Endodermal cell (in vitro differentiated cells): ENCODE measurements at regions not wholly inside any gene's neighbourhood (a gene's known extent, or its start where the extent isn't known, plus 50 kb on each side); places are given as distances from the start of the nearest gene placed in this dataset.

Experiments
- DNase-seq: peaks from one replicate; pipeline ENCODE4 v3.0.0-alpha.2; 2017
- H3K27ac ChIP-seq: 2 replicates; pipeline ENCODE4 v1.5.1; 2013; ENCODE audit warnings: mild to moderate bottlenecking, low read depth, low read length, moderate library complexity
- H3K27me3 ChIP-seq: 2 replicates; pipeline ENCODE4 v1.6.1; 2013; ENCODE audit warnings: mild to moderate bottlenecking, low read length, moderate library complexity; ENCODE audit not compliant: insufficient read depth, control insufficient read depth, poor library complexity, severe bottlenecking
- H3K36me3 ChIP-seq: 2 replicates; pipeline ENCODE4 v1.7.0; 2013; ENCODE audit warnings: mild to moderate bottlenecking, low read length, moderate library complexity; ENCODE audit not compliant: control insufficient read depth, insufficient read depth
- H3K4me1 ChIP-seq: one replicate; pipeline ENCODE4 v1.7.0; 2013; ENCODE audit warnings: low read length; ENCODE audit not compliant: control insufficient read depth, insufficient read depth
- H3K4me3 ChIP-seq: 2 replicates; pipeline ENCODE4 v1.5.1; 2013; ENCODE audit warnings: mild to moderate bottlenecking, low read length, moderate library complexity
- H3K9ac ChIP-seq: 2 replicates; pipeline ENCODE4 v1.6.1; 2013; ENCODE audit warnings: mild to moderate bottlenecking, low read length, moderate library complexity; ENCODE audit not compliant: poor library complexity, severe bottlenecking; ENCODE audit errors: extremely low read depth
- H3K9me3 ChIP-seq: 2 replicates; pipeline ENCODE4 v1.6.1; 2013; ENCODE audit warnings: mild to moderate bottlenecking, low read length, moderate library complexity; ENCODE audit not compliant: control insufficient read depth
- H3K27ac Mint-ChIP-seq: 2 replicates; pipeline ENCODE4 v1.8.0; 2020; ENCODE audit warnings: mixed read lengths
- H3K27me3 Mint-ChIP-seq: 2 replicates; pipeline ENCODE4 v1.8.0; 2021; ENCODE audit warnings: mild to moderate bottlenecking, mixed read lengths; ENCODE audit not compliant: insufficient read depth
- H3K36me3 Mint-ChIP-seq: 2 replicates; pipeline ENCODE4 v1.8.0; 2020; ENCODE audit warnings: low read depth, mixed read lengths
- H3K4me1 Mint-ChIP-seq: 2 replicates; pipeline ENCODE4 v1.8.0; 2020; ENCODE audit warnings: mixed read lengths
- H3K4me3 Mint-ChIP-seq: 2 replicates; pipeline ENCODE4 v1.8.0; 2020; ENCODE audit warnings: mild to moderate bottlenecking, moderate library complexity, mixed read lengths
- H3K9me3 Mint-ChIP-seq: 2 replicates; pipeline ENCODE4 v1.8.0; 2020; ENCODE audit warnings: mild to moderate bottlenecking, mixed read lengths
- WGBS, 2 experiments: methylation state at CpG; one replicate each; pipeline versions ENCODE4 v1.1.5 to v1.1.7; 2013; ENCODE audit warnings: missing lambda C conversion rate in 2 of 2, mixed read lengths in 1 of 2; ENCODE audit not compliant: insufficient coverage in 1 of 2, insufficient read length in 1 of 2; 5-methylcytosine and 5-hydroxymethylcytosine counted together
- TF ChIP-seq, protein P1 (sequence below): fragments of 200-600 bp; sonication (generic); conservative IDR thresholded peaks from 2 replicates; pipeline ENCODE4 v1.5.0; 2021; ENCODE audit warnings: antibody characterized with exemption, mild to moderate bottlenecking

- H3K27ac Mint-ChIP-seq, result no peak overlapping the region
- Histone ChIP-seq H3K27me3 (peaks cover 9% of the 10 kb centered on the region), H3K36me3 (no peaks in the 10 kb centered on the region), H3K27ac (no peak overlapping the region), H3K9ac (no peak overlapping the region), H3K4me1 (no peaks in the 10 kb centered on the region), H3K4me3 (no peak overlapping the region), H3K9me3 (peaks cover 6% of the 10 kb centered on the region)
- 82 to 89% methylated on average over 13 to 18 of the region's 18 CpGs for WGBS, 2 experiments
- H3K27me3 Mint-ChIP-seq, result peaks cover 5% of the 10 kb centered on the region
- no peak overlapping the region for H3K4me3 Mint-ChIP-seq
- H3K4me1 Mint-ChIP-seq, result peaks cover 19% of the 10 kb centered on the region
- DNase-seq, result no peak
- peaks cover 3% of the 10 kb centered on the region for H3K9me3 Mint-ChIP-seq
- TF ChIP-seq, protein P1, sequence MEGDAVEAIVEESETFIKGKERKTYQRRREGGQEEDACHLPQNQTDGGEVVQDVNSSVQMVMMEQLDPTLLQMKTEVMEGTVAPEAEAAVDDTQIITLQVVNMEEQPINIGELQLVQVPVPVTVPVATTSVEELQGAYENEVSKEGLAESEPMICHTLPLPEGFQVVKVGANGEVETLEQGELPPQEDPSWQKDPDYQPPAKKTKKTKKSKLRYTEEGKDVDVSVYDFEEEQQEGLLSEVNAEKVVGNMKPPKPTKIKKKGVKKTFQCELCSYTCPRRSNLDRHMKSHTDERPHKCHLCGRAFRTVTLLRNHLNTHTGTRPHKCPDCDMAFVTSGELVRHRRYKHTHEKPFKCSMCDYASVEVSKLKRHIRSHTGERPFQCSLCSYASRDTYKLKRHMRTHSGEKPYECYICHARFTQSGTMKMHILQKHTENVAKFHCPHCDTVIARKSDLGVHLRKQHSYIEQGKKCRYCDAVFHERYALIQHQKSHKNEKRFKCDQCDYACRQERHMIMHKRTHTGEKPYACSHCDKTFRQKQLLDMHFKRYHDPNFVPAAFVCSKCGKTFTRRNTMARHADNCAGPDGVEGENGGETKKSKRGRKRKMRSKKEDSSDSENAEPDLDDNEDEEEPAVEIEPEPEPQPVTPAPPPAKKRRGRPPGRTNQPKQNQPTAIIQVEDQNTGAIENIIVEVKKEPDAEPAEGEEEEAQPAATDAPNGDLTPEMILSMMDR, result no peak
- no peaks in the 10 kb centered on the region for H3K36me3 Mint-ChIP-seq
These were observed 254.7 kb upstream of the TBX3 start for GRCh38 chr12:114938487-114939210.

DNA sequence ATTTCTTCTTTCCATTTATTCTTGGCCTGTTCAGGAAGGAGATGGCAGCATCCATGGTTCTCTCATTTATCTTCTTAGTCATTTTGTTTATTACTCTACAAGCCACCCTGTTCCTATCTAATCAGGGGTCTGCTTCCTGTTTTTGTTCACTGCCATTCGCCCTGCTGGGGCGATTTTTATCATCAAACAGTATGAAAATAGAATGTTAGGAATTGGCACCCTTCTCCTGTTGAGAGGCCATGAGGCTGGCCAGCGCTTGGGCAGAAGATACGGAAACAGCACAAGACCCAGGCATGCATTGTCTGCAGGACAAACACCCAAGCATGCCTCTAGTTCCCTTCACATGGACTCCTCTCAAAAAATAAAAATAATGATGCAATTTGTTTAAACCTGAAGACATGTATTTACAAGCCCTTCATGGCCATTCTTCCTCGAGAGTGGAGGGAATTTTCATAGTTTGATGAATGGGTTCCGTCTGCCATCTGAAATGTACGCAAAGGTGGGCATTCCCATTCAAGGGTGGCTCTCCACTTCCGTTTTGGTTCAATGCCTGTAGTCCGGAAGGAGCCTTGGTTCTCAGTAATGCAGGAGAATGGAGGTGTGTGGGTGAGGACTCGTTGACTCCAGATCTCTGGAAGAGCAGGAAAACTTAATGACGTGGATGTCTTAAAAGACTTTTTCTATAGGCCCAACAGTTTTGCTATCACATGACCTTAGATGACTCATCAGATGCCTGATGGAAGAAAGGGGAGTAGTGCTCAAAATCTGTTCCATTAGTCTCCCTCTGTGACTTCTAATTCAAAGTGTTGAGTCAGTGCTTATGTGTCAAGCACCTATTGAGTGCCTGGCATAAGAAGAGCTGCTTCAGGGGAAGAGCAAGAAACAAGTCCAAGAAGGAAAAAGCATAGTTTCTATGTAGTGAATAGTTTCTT is 252.4 kb upstream of the TBX3 start:
- Histone ChIP-seq H3K36me3 (no peaks in the 10 kb centered on the region), H3K4me1 (no peaks in the 10 kb centered on the region), H3K27me3 (no peaks in the 10 kb centered on the region), H3K9me3 (peaks cover 6% of the 10 kb centered on the region), H3K27ac (no peak overlapping the region), H3K4me3 (no peak overlapping the region), H3K9ac (no peak overlapping the region)
- H3K36me3 Mint-ChIP-seq, result no peaks in the 10 kb centered on the region
- peaks cover 2% of the 10 kb centered on the region for H3K27me3 Mint-ChIP-seq
- peaks cover 19% of the 10 kb centered on the region for H3K4me1 Mint-ChIP-seq
- peaks cover 3% of the 10 kb centered on the region for H3K9me3 Mint-ChIP-seq
- TF ChIP-seq, protein P1, result no peak
- no peak overlapping the region for H3K4me3 Mint-ChIP-seq
- H3K27ac Mint-ChIP-seq, result no peak overlapping the region
- 74 to 85% methylated on average over 9 to 11 of the region's 11 CpGs for WGBS, 2 experiments
- DNase-seq, result peak; percentile 34

DNA sequence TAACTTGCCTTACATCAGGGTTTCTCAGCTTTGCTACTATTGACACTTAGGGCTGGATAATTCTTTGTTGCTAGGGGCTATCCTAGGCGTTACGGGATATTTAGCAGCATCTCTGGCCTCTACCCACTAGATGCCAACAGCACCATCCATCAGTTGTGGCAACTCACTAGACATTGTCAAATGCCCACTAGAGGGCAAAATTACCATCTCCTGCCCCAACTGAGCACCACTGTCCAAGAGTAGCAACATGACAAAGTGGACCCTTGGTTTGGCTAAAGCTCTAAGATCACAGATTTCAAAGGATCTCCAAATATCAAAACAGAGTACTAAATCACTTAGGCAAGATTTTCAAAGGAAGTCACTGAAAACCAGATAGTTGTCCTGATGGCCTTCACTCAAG is 251.7 kb upstream of the TBX3 start:
- H3K27me3 ChIP-seq, result no peaks in the 10 kb centered on the region
- Mint-ChIP-seq H3K36me3 (no peaks in the 10 kb centered on the region), H3K27ac (no peak overlapping the region), H3K4me3 (no peak overlapping the region), H3K9me3 (peaks cover 11% of the 10 kb centered on the region), H3K27me3 (no peaks in the 10 kb centered on the region), H3K4me1 (peaks cover 19% of the 10 kb centered on the region)
- no peaks in the 10 kb centered on the region for H3K36me3 ChIP-seq
- no peaks in the 10 kb centered on the region for H3K4me1 ChIP-seq
- 88% methylated on average over 2 of the region's 2 CpGs; no CpG with 5 or more reads in 1 of the 2 experiments for WGBS, 2 experiments
- TF ChIP-seq, protein P1, result peak; percentile 60
- peak; percentile 47 for DNase-seq
- no peak overlapping the region for H3K4me3 ChIP-seq
- H3K9ac ChIP-seq, result no peak overlapping the region
- H3K9me3 ChIP-seq, result peaks cover 14% of the 10 kb centered on the region
- H3K27ac ChIP-seq, result no peak overlapping the region
